ENCODE measurements at regions not wholly inside any gene's neighbourhood (a gene's known extent, or its start where the extent isn't known, plus 50 kb on each side); places are given as distances from the start of the nearest gene placed in this dataset.

GRCh38 chr3:95750097-95750496, 1064.3 kb upstream of the EPHA6 start:
- H3K9me1 ChIP-seq (ENCODE audit: control insufficient read depth, extremely low read depth, insufficient read depth, low read length) = no peaks in the 10 kb centered on the region
- no peak overlapping the region for H3K4me3 ChIP-seq (ENCODE audit: control insufficient read depth in 2 of 3, extremely low read depth in 1 of 3, insufficient read depth in 2 of 3, low read depth in 1 of 3, low read length in 3 of 3)
- H3K27me3 ChIP-seq (ENCODE audit: control insufficient read depth, extremely low read depth, insufficient read depth, low read length) = no peaks in the 10 kb centered on the region
- dilution Hi-C loops (cut with MboI; ENCODE audit: extremely low pct_ligation_motif_present, low sequenced_read_pairs) = no loop called here
- no peak overlapping the region for H3K4me2 ChIP-seq (ENCODE audit: control insufficient read depth, extremely low read depth, insufficient read depth, low read depth, low read length)
- no peak overlapping the region for H3K27ac ChIP-seq (ENCODE audit: control insufficient read depth, insufficient read depth, low read length)
- FAIRE-seq = no peak
- TF ChIP-seq CTCF (optimal IDR thresholded peaks at IDR 0.05 in 1 of 3, IDR thresholded peaks at IDR 0.05 in 1 of 3, conservative IDR thresholded peaks at IDR 0.05 in 1 of 3; ENCODE audit: extremely low read depth in 1 of 3, insufficient read depth in 2 of 3, low read length in 3 of 3) = no peak
- no peak for TF ChIP-seq EZH2 (IDR thresholded peaks at IDR 0.05; ENCODE audit: low read length)
- no peaks in the 10 kb centered on the region for H3K9me3 ChIP-seq (ENCODE audit: control insufficient read depth, low read depth, low read length)
- H3K79me2 ChIP-seq (ENCODE audit: control insufficient read depth, insufficient read depth, low read length) = no peaks in the 10 kb centered on the region
- no peaks in the 10 kb centered on the region for H4K20me1 ChIP-seq (ENCODE audit: control insufficient read depth, extremely low read depth, insufficient read depth, low read length)
- no peak overlapping the region for H3K9ac ChIP-seq (ENCODE audit: control insufficient read depth, extremely low read depth, insufficient read depth, low read length)
- no peaks in the 10 kb centered on the region for H3K4me1 ChIP-seq (ENCODE audit: control insufficient read depth, extremely low read depth, insufficient read depth, low read length)
- no peak overlapping the region for H2AFZ ChIP-seq (ENCODE audit: control insufficient read depth, low read length)
- DNase-seq (ENCODE audit: low read depth, low spot score) = no peak
- H3K36me3 ChIP-seq (ENCODE audit: control insufficient read depth in 2 of 2, extremely low read depth in 1 of 2, insufficient read depth in 2 of 2, low read length in 2 of 2) = no peaks in the 10 kb centered on the region

- H3K4me1 ChIP-seq (ENCODE audit: control insufficient read depth, extremely low read depth, insufficient read depth, low read length) = no peaks in the 10 kb centered on the region
- no peak overlapping the region for H2AFZ ChIP-seq (ENCODE audit: control insufficient read depth, low read length)
- H3K4me3 ChIP-seq (ENCODE audit: control insufficient read depth in 2 of 3, extremely low read depth in 1 of 3, insufficient read depth in 2 of 3, low read depth in 1 of 3, low read length in 3 of 3) = no peak overlapping the region
- no peaks in the 10 kb centered on the region for H3K79me2 ChIP-seq (ENCODE audit: control insufficient read depth, insufficient read depth, low read length)
- no peak overlapping the region for H3K9ac ChIP-seq (ENCODE audit: control insufficient read depth, extremely low read depth, insufficient read depth, low read length)
- FAIRE-seq (no peak), DNase-seq (ENCODE audit: low read depth, low spot score) (no peak)
- H3K27me3 ChIP-seq (ENCODE audit: control insufficient read depth, extremely low read depth, insufficient read depth, low read length) = no peaks in the 10 kb centered on the region
- no peaks in the 10 kb centered on the region for H3K9me3 ChIP-seq (ENCODE audit: control insufficient read depth, low read depth, low read length)
- no peaks in the 10 kb centered on the region for H3K9me1 ChIP-seq (ENCODE audit: control insufficient read depth, extremely low read depth, insufficient read depth, low read length)
- dilution Hi-C loops (cut with MboI; ENCODE audit: extremely low pct_ligation_motif_present, low sequenced_read_pairs) = no loop called here
- no peaks in the 10 kb centered on the region for H3K36me3 ChIP-seq (ENCODE audit: control insufficient read depth in 2 of 2, extremely low read depth in 1 of 2, insufficient read depth in 2 of 2, low read length in 2 of 2)
- no peak overlapping the region for H3K4me2 ChIP-seq (ENCODE audit: control insufficient read depth, extremely low read depth, insufficient read depth, low read depth, low read length)
- TF ChIP-seq EZH2 (IDR thresholded peaks at IDR 0.05; ENCODE audit: low read length) (no peak), CTCF (optimal IDR thresholded peaks at IDR 0.05 in 1 of 3, IDR thresholded peaks at IDR 0.05 in 1 of 3, conservative IDR thresholded peaks at IDR 0.05 in 1 of 3; ENCODE audit: extremely low read depth in 1 of 3, insufficient read depth in 2 of 3, low read length in 3 of 3) (no peak)
- no peaks in the 10 kb centered on the region for H4K20me1 ChIP-seq (ENCODE audit: control insufficient read depth, extremely low read depth, insufficient read depth, low read length)
- H3K27ac ChIP-seq (ENCODE audit: control insufficient read depth, insufficient read depth, low read length) = no peak overlapping the region
Measured at GRCh38 chr3:95751509-95751908, 1062.9 kb upstream of the EPHA6 start.

All from keratinocyte (primary cell).